T-helper 17 cell (primary cell): ENCODE measurements at regions not wholly inside any gene's neighbourhood (a gene's known extent, or its start where the extent isn't known, plus 50 kb on each side); places are given as distances from the start of the nearest gene placed in this dataset.

ENCODE experiments used
- ATAC-seq: fragments of 150-1000 bp; cut with Tn5 transposase; 2 replicates; pipeline ENCODE4 v1.10.0; 2021; ENCODE audit warnings: mild to moderate bottlenecking, moderate library complexity
- DNase-seq, 3 donors: peaks; one replicate each; pipeline versions ENCODE4 v3.0.0 to v3.0.0-alpha.2; 2020 to 2021
- H3K9me3 ChIP-seq: one replicate; pipeline ENCODE4 v1.7.0; 2013; ENCODE audit warnings: low read length, mild to moderate bottlenecking; ENCODE audit not compliant: control insufficient read depth, poor library complexity, severe bottlenecking
- H3K27ac Mint-ChIP-seq: one replicate; pipeline ENCODE4 v1.8.0; 2022; ENCODE audit warnings: mild to moderate bottlenecking, moderate library complexity, mixed read lengths
- H3K27me3 Mint-ChIP-seq: one replicate; pipeline ENCODE4 v1.8.0; 2022; ENCODE audit warnings: mixed read lengths
- H3K36me3 Mint-ChIP-seq: one replicate; pipeline ENCODE4 v1.8.0; 2022; ENCODE audit warnings: low read depth, mixed read lengths
- H3K4me1 Mint-ChIP-seq: one replicate; pipeline ENCODE4 v1.8.0; 2022; ENCODE audit warnings: mild to moderate bottlenecking, mixed read lengths
- H3K4me3 Mint-ChIP-seq: one replicate; pipeline ENCODE4 v1.8.0; 2022; ENCODE audit warnings: mild to moderate bottlenecking, moderate library complexity, mixed read lengths

- DNase-seq (no peak), ATAC-seq (peak; percentile 57)
- no peaks in the 10 kb centered on the region for H3K9me3 ChIP-seq
- Mint-ChIP-seq H3K36me3 (peaks cover 7% of the 10 kb centered on the region), H3K4me3 (no peak overlapping the region), H3K27ac (no peak overlapping the region), H3K27me3 (peaks cover 17% of the 10 kb centered on the region), H3K4me1 (peaks cover 17% of the 10 kb centered on the region)
Observed at GRCh38 chr2:12057436-12058166, 311.2 kb downstream of the LPIN1 start.

- Mint-ChIP-seq H3K4me1 (peaks cover 17% of the 10 kb centered on the region), H3K27ac (peak overlapping the region; percentile 24), H3K36me3 (peaks cover 4% of the 10 kb centered on the region), H3K4me3 (no peak overlapping the region), H3K27me3 (peaks cover 12% of the 10 kb centered on the region)
- peaks cover 4% of the 10 kb centered on the region for H3K9me3 ChIP-seq
- ATAC-seq (no peak), DNase-seq (no peak)
Observed at GRCh38 chr2:12059616-12060441, 313.4 kb downstream of the LPIN1 start.

- Mint-ChIP-seq H3K4me1 (peaks cover 15% of the 10 kb centered on the region), H3K27me3 (peaks cover 7% of the 10 kb centered on the region), H3K27ac (peak overlapping the region; percentile 24), H3K36me3 (peaks cover 4% of the 10 kb centered on the region), H3K4me3 (no peak overlapping the region)
- DNase-seq (no peak), ATAC-seq (no peak)
- peaks cover 4% of the 10 kb centered on the region for H3K9me3 ChIP-seq
Observed at GRCh38 chr2:12060886-12061285, 314.5 kb downstream of the LPIN1 start.

- Mint-ChIP-seq H3K36me3 (peaks cover 4% of the 10 kb centered on the region), H3K4me3 (no peak overlapping the region), H3K4me1 (peaks cover 14% of the 10 kb centered on the region), H3K27me3 (peaks cover 6% of the 10 kb centered on the region), H3K27ac (no peak overlapping the region)
- ATAC-seq (no peak), DNase-seq (no peak)
- H3K9me3 ChIP-seq = peaks cover 4% of the 10 kb centered on the region
Observed at GRCh38 chr2:12061286-12062052, 315.0 kb downstream of the LPIN1 start.

- Mint-ChIP-seq H3K36me3 (peaks cover 4% of the 10 kb centered on the region), H3K27me3 (peaks cover 6% of the 10 kb centered on the region), H3K27ac (no peak overlapping the region), H3K4me3 (no peak overlapping the region), H3K4me1 (peaks cover 14% of the 10 kb centered on the region)
- peaks cover 4% of the 10 kb centered on the region for H3K9me3 ChIP-seq
- DNase-seq (no peak), ATAC-seq (no peak)
Observed at GRCh38 chr2:12062053-12062395, 315.6 kb downstream of the LPIN1 start.

GRCh38 chr2:12063210-12063609 lies 316.8 kb downstream of the LPIN1 start:
- peaks cover 11% of the 10 kb centered on the region for H3K4me1 Mint-ChIP-seq
- H3K9me3 ChIP-seq = peaks cover 4% of the 10 kb centered on the region
- peaks cover 4% of the 10 kb centered on the region for H3K36me3 Mint-ChIP-seq
- H3K4me3 Mint-ChIP-seq = no peak overlapping the region
- ATAC-seq = no peak
- H3K27ac Mint-ChIP-seq = no peak overlapping the region
- H3K27me3 Mint-ChIP-seq = no peaks in the 10 kb centered on the region
- no peak for DNase-seq

GRCh38 chr2:12064153-12064552 lies 317.7 kb downstream of the LPIN1 start:
- Mint-ChIP-seq H3K36me3 (peaks cover 4% of the 10 kb centered on the region), H3K27ac (no peak overlapping the region), H3K4me1 (peaks cover 10% of the 10 kb centered on the region), H3K4me3 (no peak overlapping the region), H3K27me3 (no peaks in the 10 kb centered on the region)
- ATAC-seq (no peak), DNase-seq (no peak)
- H3K9me3 ChIP-seq = peaks cover 4% of the 10 kb centered on the region

- ATAC-seq = no peak
- no peaks in the 10 kb centered on the region for H3K36me3 Mint-ChIP-seq
- no peak overlapping the region for H3K27ac Mint-ChIP-seq
- peaks cover 10% of the 10 kb centered on the region for H3K4me1 Mint-ChIP-seq
- H3K27me3 Mint-ChIP-seq = peaks cover 4% of the 10 kb centered on the region
- peaks cover 4% of the 10 kb centered on the region for H3K9me3 ChIP-seq
- H3K4me3 Mint-ChIP-seq = no peak overlapping the region
- no peak for DNase-seq
Observed at GRCh38 chr2:12066116-12066515, 319.7 kb downstream of the LPIN1 start.

GRCh38 chr2:12066986-12067385 lies 320.6 kb downstream of the LPIN1 start:
- peaks cover 4% of the 10 kb centered on the region for H3K9me3 ChIP-seq
- no peaks in the 10 kb centered on the region for H3K36me3 Mint-ChIP-seq
- peaks cover 10% of the 10 kb centered on the region for H3K4me1 Mint-ChIP-seq
- H3K27ac Mint-ChIP-seq = no peak overlapping the region
- peaks cover 4% of the 10 kb centered on the region for H3K27me3 Mint-ChIP-seq
- ATAC-seq (no peak), DNase-seq (no peak)
- no peak overlapping the region for H3K4me3 Mint-ChIP-seq

GRCh38 chr2:12068796-12069538 lies 322.5 kb downstream of the LPIN1 start:
- Mint-ChIP-seq H3K36me3 (no peaks in the 10 kb centered on the region), H3K4me1 (peaks cover 12% of the 10 kb centered on the region), H3K27ac (no peak overlapping the region), H3K4me3 (no peak overlapping the region), H3K27me3 (peaks cover 4% of the 10 kb centered on the region)
- H3K9me3 ChIP-seq = no peaks in the 10 kb centered on the region
- no peak for DNase-seq
- no peak for ATAC-seq

- Mint-ChIP-seq H3K27ac (no peak overlapping the region), H3K36me3 (no peaks in the 10 kb centered on the region), H3K4me1 (peaks cover 12% of the 10 kb centered on the region), H3K27me3 (peaks cover 4% of the 10 kb centered on the region), H3K4me3 (no peak overlapping the region)
- H3K9me3 ChIP-seq = no peaks in the 10 kb centered on the region
- ATAC-seq (no peak), DNase-seq (no peak)
Observed at GRCh38 chr2:12070153-12070552, 323.7 kb downstream of the LPIN1 start.

GRCh38 chr2:12070581-12070980 lies 324.1 kb downstream of the LPIN1 start:
- H3K4me3 Mint-ChIP-seq = no peak overlapping the region
- ATAC-seq = no peak
- H3K27me3 Mint-ChIP-seq = peaks cover 4% of the 10 kb centered on the region
- no peaks in the 10 kb centered on the region for H3K36me3 Mint-ChIP-seq
- H3K4me1 Mint-ChIP-seq = peaks cover 12% of the 10 kb centered on the region
- H3K27ac Mint-ChIP-seq = no peak overlapping the region
- H3K9me3 ChIP-seq = no peaks in the 10 kb centered on the region
- no peak for DNase-seq

GRCh38 chr2:12071318-12071717 lies 324.9 kb downstream of the LPIN1 start:
- ATAC-seq (no peak), DNase-seq (no peak)
- no peak overlapping the region for H3K27ac Mint-ChIP-seq
- no peaks in the 10 kb centered on the region for H3K36me3 Mint-ChIP-seq
- no peak overlapping the region for H3K4me3 Mint-ChIP-seq
- no peaks in the 10 kb centered on the region for H3K9me3 ChIP-seq
- peaks cover 12% of the 10 kb centered on the region for H3K4me1 Mint-ChIP-seq
- peaks cover 4% of the 10 kb centered on the region for H3K27me3 Mint-ChIP-seq
